Skeletal muscle cell (primary cell): ENCODE measurements at regions not wholly inside any gene's neighbourhood (a gene's known extent, or its start where the extent isn't known, plus 50 kb on each side); places are given as distances from the start of the nearest gene placed in this dataset.

ENCODE experiments used
- DNase-seq: peaks from one replicate; pipeline ENCODE4 v3.0.0-alpha.2; 2010; ENCODE audit warnings: low read depth
- H3K4me3 ChIP-seq: 2 replicates; pipeline ENCODE4 v1.5.1; 2011; ENCODE audit warnings: low read depth, mild to moderate bottlenecking, control low read depth, low read length, moderate library complexity

- no peak for DNase-seq
- no peak overlapping the region for H3K4me3 ChIP-seq
Measured at GRCh38 chr10:128927497-128928161, 539.4 kb upstream of the MGMT start.

GRCh38 chr10:128928231-128928836 is 538.7 kb upstream of the MGMT start:
- no peak for DNase-seq
- no peak overlapping the region for H3K4me3 ChIP-seq

GRCh38 chr10:128929131-128929530 is 537.9 kb upstream of the MGMT start:
- no peak overlapping the region for H3K4me3 ChIP-seq
- no peak for DNase-seq

- no peak for DNase-seq
- H3K4me3 ChIP-seq: no peak overlapping the region
Measured at GRCh38 chr10:128929767-128930166, 537.3 kb upstream of the MGMT start.

GRCh38 chr10:128930515-128930914 is 536.5 kb upstream of the MGMT start:
- no peak overlapping the region for H3K4me3 ChIP-seq
- no peak for DNase-seq

GRCh38 chr10:128932071-128932820 is 534.8 kb upstream of the MGMT start:
- H3K4me3 ChIP-seq: no peak overlapping the region
- no peak for DNase-seq

GRCh38 chr10:128934492-128934891 is 532.5 kb upstream of the MGMT start:
- DNase-seq: no peak
- H3K4me3 ChIP-seq: no peak overlapping the region

- no peak for DNase-seq
- H3K4me3 ChIP-seq: no peak overlapping the region
Measured at GRCh38 chr10:128936392-128936791, 530.6 kb upstream of the MGMT start.

- no peak overlapping the region for H3K4me3 ChIP-seq
- DNase-seq: no peak
Measured at GRCh38 chr10:128938558-128938957, 528.5 kb upstream of the MGMT start.

- H3K4me3 ChIP-seq: no peak overlapping the region
- DNase-seq: no peak
Measured at GRCh38 chr10:128940081-128940480, 527.0 kb upstream of the MGMT start.

GRCh38 chr10:128943111-128943510 is 523.9 kb upstream of the MGMT start:
- H3K4me3 ChIP-seq: no peak overlapping the region
- DNase-seq: no peak

GRCh38 chr10:128945398-128945797 is 521.6 kb upstream of the MGMT start:
- H3K4me3 ChIP-seq: no peak overlapping the region
- no peak for DNase-seq

- DNase-seq: no peak
- no peak overlapping the region for H3K4me3 ChIP-seq
Measured at GRCh38 chr10:128950159-128950915, 516.7 kb upstream of the MGMT start.

- H3K4me3 ChIP-seq: no peak overlapping the region
- DNase-seq: no peak
Measured at GRCh38 chr10:128950916-128951275, 516.1 kb upstream of the MGMT start.

- H3K4me3 ChIP-seq: no peak overlapping the region
- no peak for DNase-seq
Measured at GRCh38 chr10:128952856-128953255, 514.2 kb upstream of the MGMT start.

- DNase-seq: no peak
- H3K4me3 ChIP-seq: no peak overlapping the region
Measured at GRCh38 chr10:128956149-128956548, 510.9 kb upstream of the MGMT start.

GRCh38 chr10:128957221-128957620 is 509.8 kb upstream of the MGMT start:
- no peak for DNase-seq
- H3K4me3 ChIP-seq: no peak overlapping the region

- no peak overlapping the region for H3K4me3 ChIP-seq
- DNase-seq: no peak
Measured at GRCh38 chr10:128958834-128959690, 508.0 kb upstream of the MGMT start.

GRCh38 chr10:128959746-128960145 is 507.3 kb upstream of the MGMT start:
- no peak for DNase-seq
- no peak overlapping the region for H3K4me3 ChIP-seq
